Retina (tissue), 1 donor: ENCODE measurements at regions not wholly inside any gene's neighbourhood (a gene's known extent, or its start where the extent isn't known, plus 50 kb on each side); places are given as distances from the start of the nearest gene placed in this dataset.
"Not testable (repeated sequence)": the region's sequence is repeated elsewhere in the genome, so short reads cannot be mapped to it uniquely, and the experiment has no call there.

Experiments
- DNase-seq: peaks from one replicate; pipeline ENCODE4 v3.0.0-alpha.2; 2016

DNA sequence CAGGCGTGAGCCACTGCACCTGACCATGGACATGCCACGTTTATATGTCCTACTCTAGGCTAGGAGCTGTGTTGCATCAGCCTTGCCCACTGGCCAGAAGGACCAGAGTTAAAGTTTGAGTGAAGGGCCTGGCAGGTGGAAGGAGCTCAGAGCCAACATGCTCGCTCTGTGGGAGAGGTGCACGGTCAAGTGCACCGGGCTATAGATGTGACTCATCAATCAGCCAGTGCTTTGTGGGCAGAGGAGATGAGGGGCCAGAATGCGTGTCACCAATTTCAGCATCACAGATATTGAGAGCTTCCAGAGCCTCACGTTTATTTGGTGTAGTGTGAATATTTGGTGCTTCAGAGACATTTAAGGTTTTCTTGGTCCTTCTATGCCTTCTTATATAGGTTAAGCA is 137.3 kb upstream of the KBTBD8 start:
- DNase-seq, result no peak

GRCh38 chr3:66863205-66864111 is 134.6 kb upstream of the KBTBD8 start:
- DNase-seq, result no peak

- no peak for DNase-seq
These were observed 113.4 kb upstream of the KBTBD8 start for GRCh38 chr3:66884659-66885058.

DNA sequence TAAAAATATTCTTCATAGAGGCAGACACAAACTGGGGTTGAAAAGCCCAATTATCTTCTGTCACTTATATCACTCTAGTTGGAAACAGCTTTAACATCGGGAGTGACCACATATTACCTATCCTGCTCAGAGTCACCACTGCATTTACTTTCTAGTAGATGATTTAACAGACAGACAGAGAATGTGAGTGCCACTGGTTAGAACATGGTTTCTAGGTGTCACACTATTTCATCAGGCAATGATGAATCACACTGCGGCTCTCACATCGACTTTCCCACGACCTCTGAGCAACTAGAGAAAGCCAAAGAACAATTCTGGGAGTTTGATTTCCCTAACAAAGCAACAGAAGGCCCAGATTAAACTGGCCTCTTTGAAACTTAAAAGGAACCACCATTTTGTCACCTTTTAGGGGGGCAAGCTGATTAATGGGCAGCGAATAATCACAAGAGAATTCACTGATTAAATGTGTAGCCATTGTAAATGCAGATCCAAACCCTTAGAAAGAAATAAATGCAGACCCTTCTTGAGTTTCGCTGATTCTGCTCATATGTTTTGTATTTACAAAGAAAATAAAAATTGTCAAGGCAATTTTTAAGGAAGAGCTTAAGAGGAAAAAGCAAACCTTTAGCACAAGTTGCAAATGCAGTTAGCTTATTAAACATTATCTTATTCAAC is 112.6 kb upstream of the KBTBD8 start:
- no peak for DNase-seq

- peak; percentile 74 for DNase-seq
These were observed 108.2 kb upstream of the KBTBD8 start for GRCh38 chr3:66889750-66890494.

- peak; percentile 15 for DNase-seq
These were observed 100.0 kb upstream of the KBTBD8 start for GRCh38 chr3:66898155-66898554.

DNA sequence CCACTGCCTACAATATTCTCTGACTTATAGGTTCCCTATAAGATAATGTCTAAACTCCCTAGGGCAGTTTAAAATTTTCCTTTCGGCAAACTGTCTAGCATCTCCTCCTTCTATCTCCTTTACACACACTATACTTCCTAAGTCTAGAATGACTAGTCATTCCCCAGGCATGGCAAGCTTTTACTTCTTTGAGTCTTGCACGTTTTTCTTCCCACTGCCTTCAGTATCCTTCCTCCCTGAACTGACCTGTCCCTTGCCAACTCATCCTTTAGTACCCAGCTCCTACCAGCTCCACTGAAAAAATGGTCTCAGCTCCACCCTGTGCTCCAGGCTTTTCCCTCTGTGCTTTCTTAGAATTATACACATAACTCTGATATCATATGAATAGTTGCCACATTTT is 93.8 kb upstream of the KBTBD8 start:
- DNase-seq, result no peak

DNA sequence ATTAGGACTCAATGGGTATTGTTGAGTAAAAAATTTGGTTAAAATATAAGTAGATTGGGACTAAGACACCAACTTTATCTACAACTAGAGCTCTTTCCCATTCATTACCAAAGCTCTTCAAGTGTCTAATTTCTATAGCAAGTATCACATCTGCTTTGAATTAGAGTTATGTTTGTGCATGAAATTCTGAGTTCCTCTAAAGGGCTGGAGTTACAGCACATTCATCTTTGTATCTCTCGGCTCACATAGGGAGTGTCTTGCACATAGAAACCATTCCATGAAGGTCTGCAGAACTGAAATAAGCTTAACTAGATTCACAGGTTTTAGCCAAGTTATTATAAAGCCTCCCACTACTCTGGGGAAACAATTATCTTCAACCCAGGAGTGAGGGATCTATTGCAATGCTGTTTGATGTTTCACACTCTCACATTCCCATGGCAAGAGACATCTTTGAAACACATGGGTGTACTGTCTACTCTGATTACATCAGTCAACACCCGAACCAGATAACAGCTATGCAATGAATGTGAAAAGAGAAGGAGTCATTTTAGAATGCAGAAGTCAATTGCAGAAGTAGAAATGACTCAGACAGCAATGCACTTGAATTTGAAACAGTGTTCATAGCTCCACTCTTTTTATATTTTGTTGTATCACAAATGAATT is 93.1 kb upstream of the KBTBD8 start:
- no peak for DNase-seq

- no peak for DNase-seq
These were observed 91.0 kb upstream of the KBTBD8 start for GRCh38 chr3:66907136-66907535.

DNA sequence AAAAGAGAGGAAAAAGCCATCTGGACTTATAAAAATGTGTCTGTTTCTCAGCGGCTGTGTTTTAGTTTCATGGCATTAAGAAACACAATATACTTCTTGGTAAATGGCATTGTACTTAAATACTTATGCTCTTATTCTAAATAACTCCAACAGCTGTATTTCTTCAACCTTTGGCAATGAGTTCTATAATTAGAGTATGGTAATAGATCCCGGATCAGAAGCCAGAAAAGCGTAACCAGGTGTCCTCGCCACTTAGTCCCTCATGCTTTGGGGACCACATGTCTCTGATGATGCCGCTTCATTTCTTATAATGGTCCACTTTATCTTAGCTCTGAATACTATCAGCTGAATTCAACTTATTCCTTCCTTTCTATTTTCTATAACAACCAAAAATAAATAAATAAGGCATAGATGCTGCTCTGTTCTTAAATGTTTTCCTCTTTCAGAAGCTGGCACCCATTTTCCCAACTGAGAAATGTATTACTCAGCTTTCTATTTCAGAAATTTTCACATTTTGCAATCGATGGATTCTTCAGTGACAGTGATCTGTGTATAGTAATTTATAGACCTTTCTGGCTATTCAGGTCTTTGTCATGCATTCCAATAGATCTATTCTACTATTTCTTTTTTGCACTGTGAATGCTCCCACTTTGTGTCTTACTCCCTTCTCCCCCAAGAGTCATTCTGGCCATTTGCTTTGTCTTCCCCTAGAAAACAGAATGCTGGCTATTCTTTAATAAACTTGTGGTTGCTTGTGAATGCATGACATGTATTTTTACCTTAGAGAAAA is 87.6 kb upstream of the KBTBD8 start:
- DNase-seq, result no peak

DNA sequence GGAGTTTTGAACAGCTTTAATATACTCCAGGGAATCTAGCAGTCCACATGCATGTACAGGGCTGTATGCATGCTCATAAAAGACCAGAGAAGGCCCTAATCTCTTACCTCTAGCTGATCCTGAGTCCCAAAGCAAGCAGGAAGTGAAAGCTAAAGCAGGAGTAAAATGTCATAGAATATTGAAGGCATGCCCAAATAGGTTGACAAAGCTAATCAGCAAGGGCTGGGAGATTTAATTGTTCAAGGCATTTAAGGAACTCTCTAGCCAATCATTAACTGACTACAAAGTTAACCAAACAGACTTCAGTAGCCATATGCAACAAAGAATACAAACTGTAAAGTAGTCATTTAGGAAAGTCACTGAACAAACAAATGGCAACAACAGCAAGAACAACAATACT is 85.8 kb upstream of the KBTBD8 start:
- DNase-seq, result no peak

DNA sequence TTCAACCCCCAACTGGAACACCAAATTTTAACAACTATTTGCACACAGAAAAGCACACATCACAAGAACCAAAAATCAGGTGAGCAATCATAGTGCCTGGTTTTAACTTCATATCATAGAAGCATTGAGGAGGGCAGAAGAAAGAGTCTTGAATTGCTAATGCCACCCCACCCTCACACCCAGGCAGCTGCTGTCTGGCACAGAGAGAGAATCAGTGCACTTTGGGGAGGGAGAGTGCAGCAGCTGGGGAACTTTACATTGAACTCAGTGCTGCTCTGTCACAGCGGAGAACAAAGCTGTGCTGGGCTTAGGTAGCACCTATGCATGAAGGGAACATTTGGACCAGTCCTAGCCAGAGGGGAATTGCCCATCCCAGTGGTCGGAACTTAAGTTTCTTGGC is 76.0 kb upstream of the KBTBD8 start:
- DNase-seq, result no peak

DNA sequence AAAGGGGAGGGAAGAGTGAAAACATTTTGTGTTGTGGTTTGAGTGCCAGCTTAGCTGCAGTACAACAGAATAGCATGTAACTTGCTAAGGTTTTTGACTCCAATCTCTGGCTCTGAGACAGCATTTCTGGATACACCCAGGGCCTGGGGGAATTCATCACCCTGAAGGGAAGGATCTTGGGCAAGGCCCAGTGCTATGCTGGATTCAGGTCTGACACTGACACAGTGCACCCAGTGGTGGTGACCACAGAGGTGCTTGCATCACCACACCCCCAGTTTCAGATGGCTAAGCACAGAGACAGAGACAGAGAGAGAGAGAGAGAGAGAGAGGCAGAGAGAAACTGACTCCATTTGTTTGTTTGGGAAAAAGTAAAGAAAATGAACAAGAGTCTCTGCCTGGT is 74.1 kb upstream of the KBTBD8 start:
- no peak for DNase-seq

- DNase-seq, result no peak
These were observed 69.9 kb upstream of the KBTBD8 start for GRCh38 chr3:66928252-66928651.

GRCh38 chr3:66931291-66931690 is 66.8 kb upstream of the KBTBD8 start:
- DNase-seq, result no peak

GRCh38 chr3:66931699-66932098 is 66.4 kb upstream of the KBTBD8 start:
- no peak for DNase-seq

DNA sequence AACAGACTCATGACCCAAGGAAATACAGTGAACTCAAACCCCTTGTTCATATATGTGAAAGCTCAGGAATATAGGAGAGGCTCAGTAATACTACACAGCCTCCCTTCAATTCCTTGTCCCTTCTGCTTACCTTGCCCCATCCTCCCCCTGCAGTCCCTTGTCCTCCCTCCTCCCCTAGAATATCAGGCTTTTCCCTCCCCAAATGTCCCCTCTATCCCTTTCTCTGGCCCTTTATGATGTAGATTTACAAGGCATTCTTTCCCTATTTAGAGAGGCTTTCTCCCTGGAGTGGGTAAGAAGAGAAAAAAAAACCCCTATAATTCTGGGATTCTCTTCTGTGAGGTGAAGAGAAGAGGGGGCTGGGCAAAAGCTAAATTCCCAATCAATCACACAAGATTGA is 64.9 kb upstream of the KBTBD8 start:
- DNase-seq, result no peak

DNA sequence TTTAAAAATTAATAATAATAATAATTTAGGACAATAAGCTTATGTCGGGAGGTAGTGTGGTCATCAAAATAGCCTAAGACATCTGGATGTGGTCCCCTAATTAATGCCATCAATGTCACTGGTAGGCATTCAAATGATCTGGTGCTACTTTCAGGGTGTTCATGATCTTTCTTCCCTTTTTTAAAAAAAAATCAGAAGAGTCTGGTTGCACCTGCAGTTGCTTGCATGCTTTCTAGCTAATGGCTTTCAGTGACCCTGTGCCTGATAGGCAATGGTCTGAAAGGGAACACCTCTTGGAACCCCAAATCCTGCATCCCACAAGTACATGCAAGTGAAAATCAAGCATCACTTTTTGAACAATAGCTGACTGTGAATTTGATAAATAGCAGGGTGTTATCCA is 64.1 kb upstream of the KBTBD8 start:
- no peak for DNase-seq

DNA sequence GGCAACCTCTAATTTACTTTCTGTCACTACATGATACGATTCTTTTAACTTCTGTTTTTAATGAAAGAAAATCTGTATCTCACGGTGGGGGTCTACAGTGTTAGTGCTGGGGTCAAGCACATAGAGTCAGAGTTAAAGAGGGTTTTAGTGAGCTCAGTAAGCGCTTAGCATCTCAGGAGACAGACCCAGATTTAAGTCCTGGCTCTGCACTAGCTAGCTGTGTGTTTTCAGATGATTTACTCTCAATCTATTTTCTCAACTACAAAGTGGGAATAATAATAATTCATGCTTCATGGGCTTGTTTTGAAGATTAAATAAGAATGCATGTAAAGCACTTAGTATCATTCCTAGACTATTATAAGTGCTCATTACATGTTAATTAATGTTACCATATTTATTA is 63.4 kb upstream of the KBTBD8 start:
- DNase-seq, result no peak

DNA sequence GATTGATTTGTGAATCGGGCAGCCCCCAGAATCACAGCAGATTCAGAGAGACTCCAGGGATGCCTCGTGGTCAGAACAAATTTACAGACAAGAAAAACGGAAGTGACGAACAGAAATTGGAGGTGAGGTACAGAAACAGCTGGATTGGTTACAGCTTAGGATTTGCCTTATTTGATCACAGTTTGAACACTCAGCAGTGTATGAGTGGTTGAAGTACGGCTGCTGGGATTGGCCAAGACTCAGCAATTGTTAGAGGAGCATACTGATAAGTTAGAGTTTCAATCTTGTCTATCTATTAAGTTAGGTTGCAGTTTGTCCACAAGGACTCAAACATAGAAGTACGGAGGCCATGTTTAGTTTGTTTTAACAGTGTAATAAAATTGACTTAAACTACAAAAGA is 61.1 kb upstream of the KBTBD8 start:
- not testable (repeated sequence) for DNase-seq

DNA sequence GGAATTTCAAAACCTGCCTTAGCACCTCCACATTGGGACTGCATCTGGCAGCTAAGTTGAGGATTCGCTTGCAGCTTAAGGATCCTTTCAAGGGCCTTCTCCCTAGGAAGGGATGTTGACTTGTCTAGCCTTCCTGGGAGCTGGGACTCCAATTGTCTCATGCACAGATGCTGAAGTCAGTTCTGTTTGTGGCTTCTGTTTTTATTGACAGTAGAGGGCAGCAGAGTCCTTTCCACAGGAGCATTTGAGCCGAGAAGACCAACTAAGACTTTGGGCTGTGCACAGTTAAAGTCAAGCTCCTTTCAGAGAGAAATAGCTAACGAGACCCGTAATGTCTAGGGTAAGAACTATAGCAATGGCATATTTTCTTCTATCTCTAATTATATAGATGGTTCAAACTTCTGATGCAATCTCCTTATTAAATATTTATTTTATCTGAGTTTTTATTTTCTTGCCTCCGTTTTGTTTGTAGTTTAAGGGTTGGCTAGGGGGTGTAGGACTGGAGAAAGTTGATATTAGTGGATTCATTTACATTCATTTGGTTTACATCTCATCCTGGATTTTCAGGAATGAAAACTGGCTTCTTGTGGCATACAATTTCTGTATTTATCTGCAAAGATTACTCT is 59.7 kb upstream of the KBTBD8 start:
- DNase-seq, result peak; percentile 70

GRCh38 chr3:66948041-66948440 is 50.1 kb upstream of the KBTBD8 start:
- no peak for DNase-seq
